ENCODE measurements at regions not wholly inside any gene's neighbourhood (a gene's known extent, or its start where the extent isn't known, plus 50 kb on each side); places are given as distances from the start of the nearest gene placed in this dataset.

DNA sequence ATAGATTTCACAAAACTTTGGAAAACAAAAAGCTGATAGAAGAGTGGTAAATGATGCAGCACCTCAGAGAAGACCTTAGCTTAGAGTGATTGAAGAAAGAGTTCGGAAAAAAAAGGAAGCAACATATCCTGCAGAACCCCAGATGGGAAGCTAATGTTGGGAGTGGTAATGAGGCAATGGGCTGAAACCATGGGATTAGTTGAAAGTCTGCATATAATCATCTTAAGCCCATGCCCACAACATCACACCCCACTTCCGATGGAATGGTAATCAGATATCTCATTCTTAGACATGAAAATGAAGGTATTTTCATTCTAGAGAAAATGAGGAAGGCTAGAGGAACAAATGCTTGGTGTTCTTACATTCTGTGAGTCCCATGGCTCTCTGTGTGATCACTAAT is 146.3 kb upstream of the ADAMTS3 start:
- TF ChIP-seq, protein P1, sequence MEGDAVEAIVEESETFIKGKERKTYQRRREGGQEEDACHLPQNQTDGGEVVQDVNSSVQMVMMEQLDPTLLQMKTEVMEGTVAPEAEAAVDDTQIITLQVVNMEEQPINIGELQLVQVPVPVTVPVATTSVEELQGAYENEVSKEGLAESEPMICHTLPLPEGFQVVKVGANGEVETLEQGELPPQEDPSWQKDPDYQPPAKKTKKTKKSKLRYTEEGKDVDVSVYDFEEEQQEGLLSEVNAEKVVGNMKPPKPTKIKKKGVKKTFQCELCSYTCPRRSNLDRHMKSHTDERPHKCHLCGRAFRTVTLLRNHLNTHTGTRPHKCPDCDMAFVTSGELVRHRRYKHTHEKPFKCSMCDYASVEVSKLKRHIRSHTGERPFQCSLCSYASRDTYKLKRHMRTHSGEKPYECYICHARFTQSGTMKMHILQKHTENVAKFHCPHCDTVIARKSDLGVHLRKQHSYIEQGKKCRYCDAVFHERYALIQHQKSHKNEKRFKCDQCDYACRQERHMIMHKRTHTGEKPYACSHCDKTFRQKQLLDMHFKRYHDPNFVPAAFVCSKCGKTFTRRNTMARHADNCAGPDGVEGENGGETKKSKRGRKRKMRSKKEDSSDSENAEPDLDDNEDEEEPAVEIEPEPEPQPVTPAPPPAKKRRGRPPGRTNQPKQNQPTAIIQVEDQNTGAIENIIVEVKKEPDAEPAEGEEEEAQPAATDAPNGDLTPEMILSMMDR (IDR thresholded peaks at IDR 0.05) = no peak
- TF ChIP-seq POLR2A (IDR thresholded peaks at IDR 0.05) (no peak), POLR2AphosphoS5 (IDR thresholded peaks at IDR 0.05) (no peak)

Data from breast epithelium (tissue), 3 donors.